ENCODE measurements at regions not wholly inside any gene's neighbourhood (a gene's known extent, or its start where the extent isn't known, plus 50 kb on each side); places are given as distances from the start of the nearest gene placed in this dataset.
"Not testable (repeated sequence)": the region's sequence is repeated elsewhere in the genome, so short reads cannot be mapped to it uniquely, and the experiment has no call there.

GRCh38 chr5:92544596-92544995 lies 1036.4 kb downstream of the NR2F1-AS1 start:
- CTCF ChIA-PET, result no interaction called here
- Mint-ChIP-seq H3K27me3 (ENCODE audit: unreplicated experiment) (no peaks in the 10 kb centered on the region), H3K36me3 (ENCODE audit: insufficient read depth, unreplicated experiment) (no peaks in the 10 kb centered on the region), H3K4me3 (ENCODE audit: low read depth, unreplicated experiment) (no peak overlapping the region), H3K27ac (ENCODE audit: unreplicated experiment) (no peak overlapping the region), H3K9me3 (ENCODE audit: low read depth, unreplicated experiment) (no peaks in the 10 kb centered on the region), H3K4me1 (ENCODE audit: low read depth, unreplicated experiment) (no peaks in the 10 kb centered on the region)
- no TSS peak for BruUV-seq (replicated peaks)
- no peak for DNase-seq
- TF ChIP-seq CTCF (IDR thresholded peaks at IDR 0.05; ENCODE audit: unreplicated experiment), result no peak
- intact Hi-C loops (cut with micrococcal nuclease; ENCODE audit: unreplicated experiment), result no loop called here

GRCh38 chr5:92544036-92544435 lies 1037.0 kb downstream of the NR2F1-AS1 start:
- no peak for TF ChIP-seq CTCF (IDR thresholded peaks at IDR 0.05; ENCODE audit: unreplicated experiment)
- H3K27me3 Mint-ChIP-seq (ENCODE audit: unreplicated experiment), result no peaks in the 10 kb centered on the region
- H3K36me3 Mint-ChIP-seq (ENCODE audit: insufficient read depth, unreplicated experiment), result no peaks in the 10 kb centered on the region
- H3K4me1 Mint-ChIP-seq (ENCODE audit: low read depth, unreplicated experiment), result no peaks in the 10 kb centered on the region
- no peak overlapping the region for H3K27ac Mint-ChIP-seq (ENCODE audit: unreplicated experiment)
- no TSS peak for BruUV-seq (replicated peaks)
- H3K4me3 Mint-ChIP-seq (ENCODE audit: low read depth, unreplicated experiment), result no peak overlapping the region
- no peaks in the 10 kb centered on the region for H3K9me3 Mint-ChIP-seq (ENCODE audit: low read depth, unreplicated experiment)
- intact Hi-C loops (cut with micrococcal nuclease; ENCODE audit: unreplicated experiment), result no loop called here
- CTCF ChIA-PET, result interaction anchor here (0.7 kb wide), 1 partner anchor 354 kb away, joined by 3 read pairs; no protein-coding TSS in a partner anchor
- DNase-seq, result no peak

GRCh38 chr5:92543201-92543600 lies 1037.8 kb downstream of the NR2F1-AS1 start:
- no TSS peak for BruUV-seq (replicated peaks)
- CTCF ChIA-PET, result interaction anchor here (0.5 to 0.7 kb wide), 3 partner anchors 52 to 355 kb away, joined by 3 read pairs; no protein-coding TSS in a partner anchor
- H3K27ac Mint-ChIP-seq (ENCODE audit: unreplicated experiment), result no peak overlapping the region

GRCh38 chr5:92542017-92542416 lies 1039.0 kb downstream of the NR2F1-AS1 start:
- intact Hi-C loops (cut with micrococcal nuclease; ENCODE audit: unreplicated experiment); DNase-seq; H3K27me3 Mint-ChIP-seq (ENCODE audit: unreplicated experiment): not testable (repeated sequence)

More at GRCh38 chr5:92543201-92543600, 1037.8 kb downstream of the NR2F1-AS1 start:
- no peak overlapping the region for H3K4me3 Mint-ChIP-seq (ENCODE audit: low read depth, unreplicated experiment)
- no peak for DNase-seq
- intact Hi-C loops (cut with micrococcal nuclease; ENCODE audit: unreplicated experiment), result no loop called here
- H3K36me3 Mint-ChIP-seq (ENCODE audit: insufficient read depth, unreplicated experiment), result no peaks in the 10 kb centered on the region
- H3K4me1 Mint-ChIP-seq (ENCODE audit: low read depth, unreplicated experiment), result no peaks in the 10 kb centered on the region
- no peaks in the 10 kb centered on the region for H3K27me3 Mint-ChIP-seq (ENCODE audit: unreplicated experiment)
- no peaks in the 10 kb centered on the region for H3K9me3 Mint-ChIP-seq (ENCODE audit: low read depth, unreplicated experiment)
- TF ChIP-seq CTCF (IDR thresholded peaks at IDR 0.05; ENCODE audit: unreplicated experiment), result no peak

GRCh38 chr5:92527311-92528078 lies 1053.5 kb downstream of the NR2F1-AS1 start:
- no peak overlapping the region for H3K4me3 Mint-ChIP-seq (ENCODE audit: low read depth, unreplicated experiment)
- no peak for DNase-seq
- H3K9me3 Mint-ChIP-seq (ENCODE audit: low read depth, unreplicated experiment), result peaks cover 4% of the 10 kb centered on the region
- H3K36me3 Mint-ChIP-seq (ENCODE audit: insufficient read depth, unreplicated experiment), result no peaks in the 10 kb centered on the region
- CTCF ChIA-PET, result no interaction called here
- BruUV-seq (replicated peaks), result no TSS peak
- intact Hi-C loops (cut with micrococcal nuclease; ENCODE audit: unreplicated experiment), result no loop called here
- no peaks in the 10 kb centered on the region for H3K4me1 Mint-ChIP-seq (ENCODE audit: low read depth, unreplicated experiment)
- TF ChIP-seq CTCF (IDR thresholded peaks at IDR 0.05; ENCODE audit: unreplicated experiment), result no peak
- no peaks in the 10 kb centered on the region for H3K27me3 Mint-ChIP-seq (ENCODE audit: unreplicated experiment)
- no peak overlapping the region for H3K27ac Mint-ChIP-seq (ENCODE audit: unreplicated experiment)

More at GRCh38 chr5:92542017-92542416, 1039.0 kb downstream of the NR2F1-AS1 start:
- BruUV-seq (replicated peaks); CTCF ChIA-PET; H3K4me1 Mint-ChIP-seq (ENCODE audit: low read depth, unreplicated experiment); H3K36me3 Mint-ChIP-seq (ENCODE audit: insufficient read depth, unreplicated experiment); H3K27ac Mint-ChIP-seq (ENCODE audit: unreplicated experiment); H3K9me3 Mint-ChIP-seq (ENCODE audit: low read depth, unreplicated experiment); H3K4me3 Mint-ChIP-seq (ENCODE audit: low read depth, unreplicated experiment): not testable (repeated sequence)
